HEK293 (cell line): ENCODE measurements at regions not wholly inside any gene's neighbourhood (a gene's known extent, or its start where the extent isn't known, plus 50 kb on each side); places are given as distances from the start of the nearest gene placed in this dataset.
"Not testable (repeated sequence)": the region's sequence is repeated elsewhere in the genome, so short reads cannot be mapped to it uniquely, and the experiment has no call there.

ENCODE experiments used
- CTCF ChIA-PET: fragments of 350-600 bp; formaldehyde crosslinking; extraction: SDS; loops from one replicate; lab custom pipeline; 2021; ENCODE audit warnings: antibody characterized with exemption; lab: Yijun Ruan, JAX
- POLR2A ChIA-PET: fragments of 300-600 bp; formaldehyde crosslinking; extraction: SDS; loops from one replicate; lab custom pipeline; 2020; ENCODE audit warnings: antibody characterized with exemption, inconsistent platforms; lab: Yijun Ruan, JAX
- H3K27ac ChIP-seq: fragments of 200-500 bp; sonication (Bioruptor generic); 2 replicates; pipeline ENCODE4 v1.5.1; 2014; ENCODE audit warnings: low read depth, low read length, control low read depth, inconsistent platforms; ENCODE audit errors: extremely low read depth
- H3K36me3 ChIP-seq, 2 experiments: fragments of 200-500 bp in 1 of 2; sonication (Bioruptor generic) in 1 of 2; 1 replicate in 1 of 2; 2 replicates in 1 of 2; pipeline ENCODE4 v1.5.1; 2014 to 2017; ENCODE audit warnings: inconsistent platforms in 2 of 2, low read length in 2 of 2; ENCODE audit not compliant: control insufficient read depth in 2 of 2, insufficient read depth in 1 of 2
- H3K4me1 ChIP-seq: fragments of 200-500 bp; sonication (Bioruptor generic); 2 replicates; pipeline ENCODE4 v1.5.1; 2014; ENCODE audit warnings: mild to moderate bottlenecking, low read length, inconsistent platforms; ENCODE audit not compliant: control insufficient read depth, insufficient read depth
- H3K4me3 ChIP-seq: 2 replicates; pipeline ENCODE4 v1.5.1; 2011; ENCODE audit warnings: low read depth, mild to moderate bottlenecking, control low read depth, low read length, moderate library complexity
- H3K9me3 ChIP-seq: fragments of 200-500 bp; sonication (Bioruptor generic); 2 replicates; pipeline ENCODE4 v1.5.1; 2014; ENCODE audit warnings: low read depth, low read length, inconsistent platforms; ENCODE audit not compliant: control insufficient read depth, insufficient read depth
- FEZF1 ChIP-seq: fragments of 450-650 bp; formaldehyde crosslinking; IDR thresholded peaks from 2 replicates; pipeline ENCODE4 v1.5.1; 2016; ENCODE audit warnings: missing biosample characterization, missing genetic modification characterization
- GLI4 ChIP-seq: fragments of 450-650 bp; formaldehyde crosslinking; IDR thresholded peaks from 2 replicates; pipeline ENCODE4 v1.5.1; 2016; ENCODE audit warnings: missing biosample characterization, missing genetic modification characterization
- INSM2 ChIP-seq: fragments of 450-650 bp; formaldehyde crosslinking; IDR thresholded peaks from 2 replicates; pipeline ENCODE4 v1.5.1; 2016; ENCODE audit warnings: missing biosample characterization, missing genetic modification characterization
- REPIN1 ChIP-seq: fragments of 450-650 bp; formaldehyde crosslinking; IDR thresholded peaks from 2 replicates; pipeline ENCODE4 v1.5.1; 2017; ENCODE audit warnings: missing biosample characterization, missing genetic modification characterization, low read depth
- ZBTB8A ChIP-seq: fragments of 450-650 bp; formaldehyde crosslinking; IDR thresholded peaks from 2 replicates; pipeline ENCODE4 v1.5.1; 2016; ENCODE audit warnings: missing biosample characterization, missing genetic modification characterization
- ZNF202 ChIP-seq: fragments of 450-650 bp; formaldehyde crosslinking; IDR thresholded peaks from 2 replicates; pipeline ENCODE4 v1.5.1; 2016; ENCODE audit warnings: missing biosample characterization, missing genetic modification characterization, borderline replicate concordance
- ZNF214 ChIP-seq: fragments of 450-650 bp; formaldehyde crosslinking; IDR thresholded peaks from 2 replicates; pipeline ENCODE4 v1.5.1; 2017; ENCODE audit warnings: missing biosample characterization, mild to moderate bottlenecking, missing genetic modification characterization, borderline replicate concordance
- ZNF280D ChIP-seq: fragments of 450-650 bp; formaldehyde crosslinking; IDR thresholded peaks from 2 replicates; pipeline ENCODE4 v1.5.1; 2016; ENCODE audit warnings: missing biosample characterization, missing genetic modification characterization
- ZNF544 ChIP-seq: fragments of 450-650 bp; formaldehyde crosslinking; IDR thresholded peaks from 2 replicates; pipeline ENCODE4 v1.5.0; 2017; ENCODE audit warnings: missing biosample characterization, missing genetic modification characterization
- ZNF571 ChIP-seq: fragments of 450-650 bp; formaldehyde crosslinking; IDR thresholded peaks from 2 replicates; pipeline ENCODE4 v1.5.0; 2017; ENCODE audit warnings: missing biosample characterization, missing genetic modification characterization
- ZNF600 ChIP-seq: fragments of 450-650 bp; formaldehyde crosslinking; IDR thresholded peaks from 2 replicates; pipeline ENCODE4 v1.5.1; 2016; ENCODE audit warnings: missing biosample characterization, missing genetic modification characterization
- ZNF629 ChIP-seq: fragments of 450-650 bp; formaldehyde crosslinking; IDR thresholded peaks from 2 replicates; pipeline ENCODE4 v1.5.1; 2017; ENCODE audit warnings: missing biosample characterization, missing genetic modification characterization
- ZNF645 ChIP-seq: fragments of 450-650 bp; formaldehyde crosslinking; IDR thresholded peaks from 2 replicates; pipeline ENCODE4; 2016; ENCODE audit warnings: missing biosample characterization, missing genetic modification characterization
- ZNF658 ChIP-seq: fragments of 450-650 bp; formaldehyde crosslinking; IDR thresholded peaks from 2 replicates; pipeline ENCODE4; 2016; ENCODE audit warnings: missing biosample characterization, missing genetic modification characterization
- ZNF785 ChIP-seq: fragments of 450-650 bp; formaldehyde crosslinking; IDR thresholded peaks from 2 replicates; pipeline ENCODE4 v1.5.1; 2016; ENCODE audit warnings: missing biosample characterization, missing genetic modification characterization
- ZSCAN4 ChIP-seq: fragments of 450-650 bp; formaldehyde crosslinking; IDR thresholded peaks from 2 replicates; pipeline ENCODE4 v1.5.1; 2017; ENCODE audit warnings: missing biosample characterization, missing genetic modification characterization

GRCh38 chr11:109522116-109522755, 100.2 kb downstream of the C11orf87 start:
- ChIA-PET POLR2A (no interaction called here), CTCF (interaction anchor here (0.6 kb wide), 1 partner anchor 1025 kb away, joined by 3 read pairs; no protein-coding TSS in a partner anchor)
- no peaks in the 10 kb centered on the region for H3K4me1 ChIP-seq
- no peaks in the 10 kb centered on the region for H3K36me3 ChIP-seq
- H3K9me3 ChIP-seq = no peaks in the 10 kb centered on the region
- no peak overlapping the region for H3K4me3 ChIP-seq
- no peak overlapping the region for H3K27ac ChIP-seq
- no peak for TF ChIP-seq ZNF600 (tag by site-specific recombination)
- TF ChIP-seq ZNF544 (tag by site-specific recombination) = no peak
- TF ChIP-seq INSM2 = no peak
- TF ChIP-seq ZNF280D (tag by site-specific recombination) = no peak
- TF ChIP-seq ZNF571 (tag by site-specific recombination) = no peak
- no peak for TF ChIP-seq FEZF1 (tag by site-specific recombination)
- no peak for TF ChIP-seq ZSCAN4 (tag by site-specific recombination)
- no peak for TF ChIP-seq GLI4 (tag by site-specific recombination)
- TF ChIP-seq ZNF214 = no peak
- TF ChIP-seq ZNF629 = no peak
- no peak for TF ChIP-seq ZNF202 (tag by site-specific recombination)
- TF ChIP-seq ZNF645 (tag by site-specific recombination) = no peak
- no peak for TF ChIP-seq ZNF658 (tag by site-specific recombination)
- TF ChIP-seq REPIN1 (tag by site-specific recombination) = no peak

- H3K9me3 ChIP-seq, CTCF ChIA-PET, POLR2A ChIA-PET, H3K4me1 ChIP-seq, H3K27ac ChIP-seq, H3K36me3 ChIP-seq, H3K4me3 ChIP-seq: not testable (repeated sequence)
Measured at GRCh38 chr11:109525636-109526035, 103.6 kb downstream of the C11orf87 start.

GRCh38 chr11:109526061-109526460, 104.1 kb downstream of the C11orf87 start:
- Histone ChIP-seq H3K4me1 (no peaks in the 10 kb centered on the region), H3K36me3 (no peaks in the 10 kb centered on the region), H3K9me3 (no peaks in the 10 kb centered on the region), H3K4me3 (no peak overlapping the region), H3K27ac (no peak overlapping the region)
- CTCF ChIA-PET = no interaction called here
- POLR2A ChIA-PET = no interaction called here
- no peak for TF ChIP-seq ZBTB8A (tag by site-specific recombination)
- TF ChIP-seq ZNF785 (tag by site-specific recombination) = no peak
